ENCODE measurements at regions not wholly inside any gene's neighbourhood (a gene's known extent, or its start where the extent isn't known, plus 50 kb on each side); places are given as distances from the start of the nearest gene placed in this dataset.

DNA sequence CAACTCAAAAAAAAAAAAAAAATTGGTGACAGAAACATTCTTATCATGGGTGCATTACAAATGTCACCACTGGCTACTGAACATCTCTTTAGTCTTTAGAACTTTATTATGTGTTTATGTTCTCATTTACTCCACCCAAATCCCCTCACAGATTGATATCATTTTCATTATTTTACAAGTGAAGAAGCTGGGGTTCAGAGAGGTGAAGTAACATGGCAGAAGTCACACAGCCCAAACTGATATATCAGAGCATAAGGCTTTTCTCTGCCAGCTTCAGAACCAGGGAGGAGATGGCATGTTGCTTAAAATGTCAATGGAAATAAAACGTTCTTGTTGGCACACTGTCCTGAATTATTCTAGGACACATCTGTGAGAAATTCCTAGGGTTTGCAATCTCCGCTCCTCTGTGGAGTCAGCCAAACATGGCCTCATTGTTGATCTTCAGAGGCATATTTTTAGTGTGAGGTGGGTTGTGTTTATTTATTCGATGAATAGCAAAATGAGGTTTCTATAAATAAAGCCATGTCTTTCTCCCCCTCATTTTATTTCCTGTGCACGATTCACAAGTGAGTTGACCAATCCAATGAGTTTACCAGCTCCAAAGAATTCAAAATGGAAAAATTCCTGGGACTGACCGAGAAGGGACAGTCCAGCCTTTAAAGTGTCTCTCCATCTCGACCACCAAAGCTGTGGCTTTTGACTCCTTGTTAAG, 72.9 kb upstream of the ANO1 start:
- TF ChIP-seq, protein P1, sequence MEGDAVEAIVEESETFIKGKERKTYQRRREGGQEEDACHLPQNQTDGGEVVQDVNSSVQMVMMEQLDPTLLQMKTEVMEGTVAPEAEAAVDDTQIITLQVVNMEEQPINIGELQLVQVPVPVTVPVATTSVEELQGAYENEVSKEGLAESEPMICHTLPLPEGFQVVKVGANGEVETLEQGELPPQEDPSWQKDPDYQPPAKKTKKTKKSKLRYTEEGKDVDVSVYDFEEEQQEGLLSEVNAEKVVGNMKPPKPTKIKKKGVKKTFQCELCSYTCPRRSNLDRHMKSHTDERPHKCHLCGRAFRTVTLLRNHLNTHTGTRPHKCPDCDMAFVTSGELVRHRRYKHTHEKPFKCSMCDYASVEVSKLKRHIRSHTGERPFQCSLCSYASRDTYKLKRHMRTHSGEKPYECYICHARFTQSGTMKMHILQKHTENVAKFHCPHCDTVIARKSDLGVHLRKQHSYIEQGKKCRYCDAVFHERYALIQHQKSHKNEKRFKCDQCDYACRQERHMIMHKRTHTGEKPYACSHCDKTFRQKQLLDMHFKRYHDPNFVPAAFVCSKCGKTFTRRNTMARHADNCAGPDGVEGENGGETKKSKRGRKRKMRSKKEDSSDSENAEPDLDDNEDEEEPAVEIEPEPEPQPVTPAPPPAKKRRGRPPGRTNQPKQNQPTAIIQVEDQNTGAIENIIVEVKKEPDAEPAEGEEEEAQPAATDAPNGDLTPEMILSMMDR (IDR thresholded peaks at IDR 0.05) = no peak
- TF ChIP-seq POLR2A (IDR thresholded peaks at IDR 0.05) = no peak
